IPS-15b (cell line): ENCODE measurements at regions not wholly inside any gene's neighbourhood (a gene's known extent, or its start where the extent isn't known, plus 50 kb on each side); places are given as distances from the start of the nearest gene placed in this dataset.

ENCODE experiments used
- H3K27me3 ChIP-seq: one replicate; pipeline ENCODE4 v1.6.1; 2013; ENCODE audit warnings: low read length; ENCODE audit not compliant: control insufficient read depth, insufficient read depth
- H3K36me3 ChIP-seq: one replicate; pipeline ENCODE4 v1.6.1; 2013; ENCODE audit warnings: low read length; ENCODE audit not compliant: control insufficient read depth, insufficient read depth
- H3K4me1 ChIP-seq: one replicate; pipeline ENCODE4 v1.6.1; 2013; ENCODE audit warnings: mild to moderate bottlenecking, low read length; ENCODE audit not compliant: control insufficient read depth, insufficient read depth
- H3K4me3 ChIP-seq: one replicate; pipeline ENCODE4 v1.5.1; 2013; ENCODE audit warnings: low read depth, low read length
- H3K9ac ChIP-seq: one replicate; pipeline ENCODE4 v1.6.1; 2013; ENCODE audit warnings: low read depth, mild to moderate bottlenecking, low read length
- H3K9me3 ChIP-seq: one replicate; pipeline ENCODE4 v1.6.1; 2013; ENCODE audit warnings: mild to moderate bottlenecking, low read length; ENCODE audit not compliant: control insufficient read depth, insufficient read depth

DNA sequence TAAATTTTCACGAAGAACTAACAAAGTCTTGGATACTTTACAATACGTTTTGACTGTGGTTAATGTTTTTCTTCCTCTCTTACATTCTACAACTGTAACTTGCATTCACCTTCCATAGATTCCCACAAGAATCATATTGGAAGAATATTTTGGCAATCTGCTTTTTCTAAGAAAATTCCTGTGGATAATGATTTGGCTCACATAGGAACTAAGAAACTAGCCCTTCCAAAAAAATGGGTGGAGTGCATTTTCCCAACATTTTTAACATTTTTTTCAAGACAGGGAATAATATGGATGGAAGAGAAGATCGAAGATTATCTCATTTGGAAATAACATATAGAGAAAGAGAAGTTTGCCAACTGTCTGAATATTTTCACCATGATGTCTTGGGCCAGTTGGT lies 256.9 kb upstream of the POU2AF2 start:
- H3K9me3 ChIP-seq = no peaks in the 10 kb centered on the region
- H3K27me3 ChIP-seq = no peaks in the 10 kb centered on the region
- no peak overlapping the region for H3K4me3 ChIP-seq
- H3K9ac ChIP-seq = no peak overlapping the region
- H3K36me3 ChIP-seq = no peaks in the 10 kb centered on the region
- peaks cover 3% of the 10 kb centered on the region for H3K4me1 ChIP-seq

DNA sequence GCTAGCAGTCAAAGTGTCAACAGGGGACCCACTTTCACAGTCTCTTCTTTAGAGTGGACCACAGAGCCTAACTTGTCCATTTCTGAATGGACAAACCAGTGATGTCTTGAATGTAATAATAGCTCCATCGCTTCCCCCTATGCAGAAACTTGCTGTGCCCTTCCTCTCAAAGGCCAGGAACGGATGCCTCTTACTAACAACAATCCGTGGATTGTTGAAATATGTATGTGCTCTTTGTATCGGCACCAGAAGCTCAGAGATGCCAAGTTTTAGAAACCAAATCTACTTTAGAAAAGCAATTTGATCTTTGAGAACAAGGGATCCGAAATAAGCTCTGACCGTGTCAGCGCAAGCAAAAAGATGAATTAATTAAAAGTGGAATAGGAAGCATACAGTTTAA lies 259.5 kb upstream of the POU2AF2 start:
- H3K36me3 ChIP-seq = no peaks in the 10 kb centered on the region
- H3K9me3 ChIP-seq = no peaks in the 10 kb centered on the region
- H3K4me1 ChIP-seq = no peaks in the 10 kb centered on the region
- H3K4me3 ChIP-seq = no peak overlapping the region
- no peak overlapping the region for H3K9ac ChIP-seq
- no peaks in the 10 kb centered on the region for H3K27me3 ChIP-seq

DNA sequence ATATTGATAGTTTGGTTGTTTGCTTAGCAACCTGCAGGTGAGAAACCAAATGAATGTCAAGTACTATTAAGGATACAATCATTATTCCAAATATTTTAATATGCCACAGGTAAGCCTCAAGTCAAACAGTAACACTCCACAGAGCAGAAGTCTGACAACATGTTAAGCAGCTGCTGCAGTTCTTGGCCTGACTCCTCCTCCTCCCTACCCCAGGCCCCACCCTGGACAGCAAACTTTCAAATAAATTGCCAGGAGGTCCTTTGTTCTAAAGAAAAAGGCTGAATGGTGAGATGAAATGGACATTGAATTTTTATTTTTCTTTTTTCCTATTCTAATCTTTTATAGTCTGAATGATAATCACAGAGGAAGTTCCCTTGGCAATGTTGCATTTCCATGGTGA lies 260.0 kb upstream of the POU2AF2 start:
- Histone ChIP-seq H3K27me3 (no peaks in the 10 kb centered on the region), H3K9me3 (no peaks in the 10 kb centered on the region), H3K36me3 (no peaks in the 10 kb centered on the region), H3K4me3 (no peak overlapping the region), H3K4me1 (no peaks in the 10 kb centered on the region), H3K9ac (no peak overlapping the region)

DNA sequence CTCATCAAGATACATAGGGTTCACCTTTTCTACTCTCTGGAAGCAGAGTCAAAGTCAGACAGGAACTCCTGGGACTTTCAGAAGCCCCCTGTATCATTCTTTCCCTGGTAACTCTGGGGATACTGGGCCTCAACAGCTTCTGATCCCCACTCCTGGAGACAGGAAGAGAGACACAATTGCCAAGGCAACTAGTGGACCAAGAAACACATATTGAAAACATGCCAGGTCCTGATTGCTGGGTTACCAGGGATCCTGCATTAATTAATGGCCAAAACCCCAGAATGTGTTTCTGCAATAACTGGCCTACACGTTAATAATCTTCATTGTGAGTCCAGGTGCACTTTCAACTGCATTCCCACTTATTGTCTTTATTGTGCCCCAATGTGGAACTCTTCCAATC lies 260.8 kb upstream of the POU2AF2 start:
- Histone ChIP-seq H3K36me3 (no peaks in the 10 kb centered on the region), H3K4me3 (no peak overlapping the region), H3K9ac (no peak overlapping the region)

DNA sequence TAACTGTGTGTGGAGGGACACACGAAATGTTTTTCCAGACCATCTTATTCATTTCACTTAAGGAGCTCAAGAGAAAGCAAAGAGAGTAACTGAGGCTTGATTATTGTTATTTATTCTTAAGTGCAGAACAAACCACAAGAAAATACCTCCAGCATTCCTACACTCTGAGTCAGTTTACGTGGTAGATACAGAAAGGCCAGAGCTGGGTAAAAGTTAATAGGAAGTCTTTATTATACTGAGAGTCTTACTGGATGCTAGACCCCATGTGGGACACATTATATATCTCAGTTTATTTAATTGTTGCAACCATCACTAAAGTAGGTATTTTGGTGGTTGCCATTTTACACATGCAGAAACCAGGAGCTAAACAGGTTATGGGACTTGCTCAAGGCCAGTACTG lies 261.4 kb upstream of the POU2AF2 start:
- Histone ChIP-seq H3K36me3 (no peaks in the 10 kb centered on the region), H3K4me3 (no peak overlapping the region), H3K4me1 (no peaks in the 10 kb centered on the region), H3K9me3 (no peaks in the 10 kb centered on the region), H3K9ac (no peak overlapping the region), H3K27me3 (no peaks in the 10 kb centered on the region)

More for the DNA sequence above, 260.8 kb upstream of the POU2AF2 start:
- H3K4me1 ChIP-seq = no peaks in the 10 kb centered on the region
- H3K27me3 ChIP-seq = no peaks in the 10 kb centered on the region
- no peaks in the 10 kb centered on the region for H3K9me3 ChIP-seq

DNA sequence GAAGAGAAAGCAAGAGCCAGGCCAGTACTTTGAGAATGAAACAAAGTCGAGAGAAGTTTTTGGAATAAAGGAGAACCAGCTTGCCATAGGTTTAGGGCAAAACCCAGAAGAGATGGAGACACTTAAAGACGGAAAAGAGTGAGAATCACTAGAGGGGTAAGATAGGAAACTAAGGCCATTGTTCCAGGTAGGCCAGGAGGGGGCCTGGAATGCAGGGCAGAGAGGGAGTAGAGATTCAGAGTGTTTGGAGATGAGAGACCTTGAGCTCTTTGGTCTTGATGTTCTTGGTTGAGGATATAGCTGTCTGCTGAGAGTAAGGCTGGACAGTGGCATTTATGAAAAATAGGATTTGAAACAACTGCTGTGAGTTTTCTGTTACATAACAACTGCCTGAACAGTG lies 263.3 kb upstream of the POU2AF2 start:
- no peaks in the 10 kb centered on the region for H3K27me3 ChIP-seq
- H3K36me3 ChIP-seq = no peaks in the 10 kb centered on the region
- no peaks in the 10 kb centered on the region for H3K9me3 ChIP-seq
- H3K4me3 ChIP-seq = no peak overlapping the region
- no peaks in the 10 kb centered on the region for H3K4me1 ChIP-seq
- no peak overlapping the region for H3K9ac ChIP-seq

DNA sequence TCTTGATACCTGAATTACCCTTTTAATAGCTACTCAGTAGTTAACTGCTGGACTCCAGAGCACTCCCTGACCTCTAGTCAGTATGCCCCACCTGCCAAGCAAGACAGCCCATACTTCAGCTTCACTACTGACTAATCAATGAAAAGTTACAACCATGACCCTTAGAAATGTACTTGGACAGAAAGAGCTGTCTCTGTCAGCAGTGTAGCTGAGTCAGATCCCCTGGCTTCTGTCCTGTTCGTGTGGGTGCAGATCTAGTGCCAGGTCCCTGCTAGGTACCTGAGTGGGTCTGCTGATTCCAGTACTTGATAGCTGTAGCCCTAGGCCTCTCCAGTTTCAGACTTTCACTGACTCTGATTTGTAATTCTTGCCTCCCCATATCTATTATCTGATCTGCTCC lies 265.8 kb upstream of the POU2AF2 start:
- Histone ChIP-seq H3K4me3 (no peak overlapping the region), H3K36me3 (no peaks in the 10 kb centered on the region), H3K9ac (no peak overlapping the region), H3K9me3 (no peaks in the 10 kb centered on the region), H3K27me3 (no peaks in the 10 kb centered on the region), H3K4me1 (no peaks in the 10 kb centered on the region)

DNA sequence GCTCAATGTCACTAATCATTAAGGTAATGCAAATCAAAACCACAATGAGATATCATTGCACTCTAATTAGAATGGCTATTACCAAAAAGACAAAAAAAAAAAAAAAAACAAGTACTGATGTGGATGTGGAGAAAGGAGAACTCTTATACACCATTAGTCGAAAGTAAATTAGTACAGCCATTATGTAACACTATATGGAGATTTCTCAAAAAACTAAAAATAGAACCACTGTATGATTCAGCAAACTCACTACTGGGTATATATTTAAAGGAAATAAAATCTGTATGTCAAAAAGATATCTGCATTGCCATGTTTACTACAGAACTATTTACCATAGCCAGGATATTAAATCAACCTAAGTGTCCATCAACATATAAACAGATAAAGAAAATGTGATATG lies 265.4 kb upstream of the ARHGAP20 start:
- H3K9ac ChIP-seq = no peak overlapping the region
- H3K36me3 ChIP-seq = no peaks in the 10 kb centered on the region
- no peaks in the 10 kb centered on the region for H3K27me3 ChIP-seq
- H3K4me3 ChIP-seq = no peak overlapping the region
- H3K9me3 ChIP-seq = no peaks in the 10 kb centered on the region
- no peaks in the 10 kb centered on the region for H3K4me1 ChIP-seq

DNA sequence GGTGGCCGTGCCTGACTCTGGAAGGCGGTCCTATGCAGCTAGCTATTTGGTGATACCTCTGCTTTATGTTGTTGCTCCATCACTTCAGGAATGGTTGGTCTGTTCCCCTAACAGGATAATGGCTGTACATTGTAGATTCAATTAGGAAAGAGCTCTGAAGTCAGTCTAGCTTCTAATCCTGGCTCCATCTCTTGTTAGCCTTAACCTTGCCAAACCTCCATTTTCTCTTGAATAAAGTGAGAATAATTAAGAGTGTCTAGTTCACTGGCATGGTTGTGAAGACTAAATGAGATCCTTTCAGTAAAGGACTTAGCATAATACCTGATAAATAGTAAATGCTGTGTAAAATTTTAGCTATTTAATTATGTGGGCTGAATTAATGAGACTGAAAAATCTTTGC lies 262.5 kb upstream of the ARHGAP20 start:
- Histone ChIP-seq H3K9me3 (no peaks in the 10 kb centered on the region), H3K9ac (no peak overlapping the region), H3K4me1 (no peaks in the 10 kb centered on the region), H3K4me3 (no peak overlapping the region), H3K36me3 (no peaks in the 10 kb centered on the region), H3K27me3 (no peaks in the 10 kb centered on the region)

DNA sequence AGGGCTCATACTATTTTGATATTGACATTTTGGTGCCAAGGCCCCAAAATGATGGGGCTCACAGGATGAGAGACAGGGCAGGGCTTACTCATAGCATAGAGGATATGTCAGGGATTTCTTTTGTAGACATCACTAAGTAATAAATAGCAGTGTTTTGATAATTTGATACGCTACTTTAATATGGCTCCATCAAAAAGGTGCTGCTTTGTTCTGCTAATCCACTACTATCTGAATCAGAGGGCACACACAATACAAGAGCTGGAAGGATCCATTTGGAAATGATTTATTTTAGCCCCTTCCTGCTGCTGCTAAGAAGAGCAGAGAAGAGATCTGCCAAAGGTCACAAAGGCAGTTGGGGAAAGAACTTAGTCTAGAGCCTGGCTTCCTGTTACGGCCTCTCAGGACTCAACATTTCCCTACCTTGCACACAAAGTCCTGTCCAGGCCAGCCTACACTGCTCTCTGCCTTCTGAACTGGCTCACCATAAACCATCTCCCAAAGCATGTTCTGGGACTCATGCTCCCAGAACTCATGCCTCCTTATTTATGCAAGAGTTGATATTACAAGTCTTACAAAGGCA lies 261.3 kb upstream of the ARHGAP20 start:
- H3K9me3 ChIP-seq = no peaks in the 10 kb centered on the region
- no peak overlapping the region for H3K4me3 ChIP-seq
- H3K27me3 ChIP-seq = no peaks in the 10 kb centered on the region
- H3K9ac ChIP-seq = no peak overlapping the region
- no peaks in the 10 kb centered on the region for H3K36me3 ChIP-seq
- no peaks in the 10 kb centered on the region for H3K4me1 ChIP-seq

DNA sequence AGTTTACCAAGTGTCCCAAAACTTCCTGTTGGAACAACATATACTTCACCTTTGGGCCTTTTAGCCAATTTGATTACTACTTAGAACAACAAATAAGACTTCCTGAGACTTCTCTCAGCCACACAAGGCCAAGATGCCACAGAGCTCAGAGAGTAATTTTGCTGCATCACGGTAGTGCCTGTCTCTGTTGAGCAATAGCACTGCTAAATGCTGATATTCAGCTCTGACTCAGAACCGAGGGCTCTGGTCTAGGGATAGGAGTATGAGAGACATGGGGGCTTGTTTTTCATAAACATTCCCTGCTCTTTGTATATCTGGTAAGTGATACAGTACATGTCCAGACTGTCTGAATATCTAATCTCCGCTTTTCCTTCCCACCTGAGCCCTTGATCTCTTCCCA lies 260.4 kb upstream of the ARHGAP20 start:
- H3K36me3 ChIP-seq = no peaks in the 10 kb centered on the region
- no peak overlapping the region for H3K4me3 ChIP-seq
- no peaks in the 10 kb centered on the region for H3K27me3 ChIP-seq
- no peaks in the 10 kb centered on the region for H3K9me3 ChIP-seq
- no peaks in the 10 kb centered on the region for H3K4me1 ChIP-seq
- no peak overlapping the region for H3K9ac ChIP-seq

DNA sequence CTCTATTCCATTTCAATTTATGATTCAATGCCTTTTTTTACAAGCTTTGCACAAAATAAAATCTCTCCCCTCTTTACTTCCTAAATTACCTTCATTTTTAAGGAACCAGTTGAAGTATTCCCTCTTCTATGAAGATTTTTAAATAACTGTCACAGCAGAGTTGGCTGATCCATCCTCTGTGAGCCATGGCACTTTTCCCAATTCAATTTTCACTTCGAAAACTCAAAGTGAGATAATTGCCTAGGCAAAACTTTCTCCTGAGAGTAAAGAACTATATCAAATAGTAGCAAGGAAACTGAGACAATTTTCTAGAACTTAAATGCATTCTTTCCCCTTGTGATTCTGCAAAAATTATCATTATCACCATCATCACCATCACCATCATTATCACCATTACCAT lies 259.9 kb upstream of the ARHGAP20 start:
- Histone ChIP-seq H3K4me1 (no peaks in the 10 kb centered on the region), H3K9ac (no peak overlapping the region), H3K36me3 (no peaks in the 10 kb centered on the region), H3K9me3 (no peaks in the 10 kb centered on the region), H3K27me3 (no peaks in the 10 kb centered on the region), H3K4me3 (no peak overlapping the region)

DNA sequence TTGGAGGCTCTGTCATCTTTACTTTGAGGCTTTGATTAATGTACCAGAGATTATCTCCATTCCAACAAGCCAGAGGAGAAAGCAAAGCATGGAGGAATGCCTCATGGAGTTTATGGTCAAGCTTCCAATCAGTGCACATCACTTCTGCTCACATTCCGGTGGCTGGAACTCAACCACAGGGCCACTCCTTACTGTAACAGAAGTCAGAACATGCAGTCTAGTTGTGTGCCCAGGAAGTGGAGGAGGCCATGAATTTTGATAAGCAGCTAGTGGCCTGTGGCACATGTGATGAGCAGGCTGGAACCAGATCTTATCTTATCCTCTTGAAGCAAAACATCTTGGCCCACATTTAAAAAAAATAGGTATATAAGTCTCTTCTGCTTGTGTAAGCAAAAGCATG lies 258.9 kb upstream of the ARHGAP20 start:
- H3K9me3 ChIP-seq = no peaks in the 10 kb centered on the region

More for the DNA sequence above, 258.9 kb upstream of the ARHGAP20 start:
- Histone ChIP-seq H3K27me3 (no peaks in the 10 kb centered on the region), H3K9ac (no peak overlapping the region), H3K4me1 (no peaks in the 10 kb centered on the region), H3K4me3 (no peak overlapping the region), H3K36me3 (no peaks in the 10 kb centered on the region)
